ENCODE measurements at regions not wholly inside any gene's neighbourhood (a gene's known extent, or its start where the extent isn't known, plus 50 kb on each side); places are given as distances from the start of the nearest gene placed in this dataset.
A peak's percentile ranks its signal among the peaks of the same experiment; 100 is the strongest.

DNA sequence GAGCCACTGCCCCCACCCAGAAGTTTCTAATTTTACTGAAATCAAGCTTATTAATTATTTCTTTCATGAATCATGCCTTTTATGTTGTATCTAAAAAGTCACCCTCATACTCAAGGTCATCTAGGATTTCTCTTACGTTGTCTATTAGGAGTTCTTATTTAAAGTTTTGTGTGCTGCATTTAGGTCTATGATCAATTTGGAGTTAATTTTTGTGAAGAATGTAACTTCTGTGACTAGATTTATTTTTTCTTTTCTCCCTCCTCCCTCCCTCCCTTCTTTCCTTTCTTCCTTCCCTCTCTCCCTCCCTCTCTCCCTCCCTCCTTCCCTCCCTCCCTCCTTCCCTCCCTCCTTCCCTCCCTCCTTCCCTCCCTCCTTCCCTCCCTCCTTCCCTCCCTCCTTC is 317.6 kb downstream of the PLA2G4A start:
- no peak for FAIRE-seq
- TF ChIP-seq, protein P1, sequence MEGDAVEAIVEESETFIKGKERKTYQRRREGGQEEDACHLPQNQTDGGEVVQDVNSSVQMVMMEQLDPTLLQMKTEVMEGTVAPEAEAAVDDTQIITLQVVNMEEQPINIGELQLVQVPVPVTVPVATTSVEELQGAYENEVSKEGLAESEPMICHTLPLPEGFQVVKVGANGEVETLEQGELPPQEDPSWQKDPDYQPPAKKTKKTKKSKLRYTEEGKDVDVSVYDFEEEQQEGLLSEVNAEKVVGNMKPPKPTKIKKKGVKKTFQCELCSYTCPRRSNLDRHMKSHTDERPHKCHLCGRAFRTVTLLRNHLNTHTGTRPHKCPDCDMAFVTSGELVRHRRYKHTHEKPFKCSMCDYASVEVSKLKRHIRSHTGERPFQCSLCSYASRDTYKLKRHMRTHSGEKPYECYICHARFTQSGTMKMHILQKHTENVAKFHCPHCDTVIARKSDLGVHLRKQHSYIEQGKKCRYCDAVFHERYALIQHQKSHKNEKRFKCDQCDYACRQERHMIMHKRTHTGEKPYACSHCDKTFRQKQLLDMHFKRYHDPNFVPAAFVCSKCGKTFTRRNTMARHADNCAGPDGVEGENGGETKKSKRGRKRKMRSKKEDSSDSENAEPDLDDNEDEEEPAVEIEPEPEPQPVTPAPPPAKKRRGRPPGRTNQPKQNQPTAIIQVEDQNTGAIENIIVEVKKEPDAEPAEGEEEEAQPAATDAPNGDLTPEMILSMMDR (IDR thresholded peaks at IDR 0.05; ENCODE audit: insufficient read depth, missing control alignments) = no peak
- DNase-seq (ENCODE audit: insufficient read length, low spot score) = no peak

DNA sequence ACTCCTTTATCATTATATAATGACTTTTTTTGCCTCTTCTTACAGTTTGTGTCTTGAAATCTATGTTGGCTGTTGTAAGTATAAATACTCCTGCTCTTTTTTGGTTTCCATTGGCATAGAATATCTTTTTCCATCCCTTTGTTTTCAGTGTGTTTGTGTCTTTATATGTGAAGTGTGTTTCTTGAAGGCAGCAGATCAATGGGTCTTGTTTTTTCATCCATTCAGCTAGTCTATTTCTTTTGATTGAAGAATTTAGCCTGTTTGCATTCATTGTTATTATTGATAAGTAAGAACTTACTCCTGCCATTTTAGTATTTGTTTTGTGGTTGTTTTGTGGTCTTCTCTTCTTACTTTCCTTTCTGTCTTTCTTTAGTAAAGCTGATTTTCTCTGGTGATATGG is 322.8 kb downstream of the PLA2G4A start:
- FAIRE-seq (peak; percentile 80), DNase-seq (ENCODE audit: insufficient read length, low spot score) (no peak)
- TF ChIP-seq, protein P1 (IDR thresholded peaks at IDR 0.05; ENCODE audit: insufficient read depth, missing control alignments) = no peak

DNA sequence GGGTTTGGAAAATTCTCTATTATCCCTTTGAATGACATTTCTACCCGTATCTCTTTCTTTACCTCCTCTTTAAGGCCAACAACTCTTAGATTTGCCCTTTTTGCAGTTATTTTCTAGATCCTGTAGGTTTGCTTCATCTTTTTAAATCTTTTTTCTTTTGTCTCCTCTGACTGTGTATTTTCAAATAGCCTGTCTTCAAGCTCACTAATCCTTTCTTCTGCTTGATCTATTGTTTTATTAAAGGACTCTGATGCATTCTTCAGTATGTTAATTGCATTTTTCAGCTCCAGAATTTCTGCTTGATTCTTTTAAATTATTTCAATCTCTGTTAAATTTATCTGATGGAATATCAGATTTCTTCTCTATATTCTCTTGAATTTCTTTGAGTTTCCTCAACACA is 324.3 kb downstream of the PLA2G4A start:
- TF ChIP-seq, protein P1 (IDR thresholded peaks at IDR 0.05; ENCODE audit: insufficient read depth, missing control alignments) = no peak
- FAIRE-seq = no peak
- no peak for DNase-seq (ENCODE audit: insufficient read length, low spot score)

DNA sequence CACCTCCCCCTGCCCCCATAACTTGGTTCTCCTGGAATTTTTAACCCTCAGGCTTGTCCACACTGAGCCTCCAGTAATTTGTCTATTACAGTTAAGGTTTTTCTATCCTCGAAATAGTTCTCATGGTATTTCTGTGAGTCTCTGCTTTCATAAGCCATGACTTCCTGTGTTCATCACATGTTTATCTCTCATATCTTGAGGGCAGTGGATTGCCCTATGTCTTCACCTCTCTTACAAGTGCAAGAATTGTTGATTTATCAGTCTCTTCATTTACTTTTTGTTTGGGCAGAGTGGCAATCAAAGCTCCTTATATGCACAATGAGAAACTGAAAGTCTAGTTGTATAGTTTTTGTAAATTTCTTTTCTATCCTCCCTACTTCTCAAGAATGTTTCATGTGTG is 328.4 kb downstream of the PLA2G4A start:
- DNase-seq (ENCODE audit: insufficient read length, low spot score) = no peak
- TF ChIP-seq, protein P1 (IDR thresholded peaks at IDR 0.05; ENCODE audit: insufficient read depth, missing control alignments) = no peak
- FAIRE-seq = peak; percentile 73

DNA sequence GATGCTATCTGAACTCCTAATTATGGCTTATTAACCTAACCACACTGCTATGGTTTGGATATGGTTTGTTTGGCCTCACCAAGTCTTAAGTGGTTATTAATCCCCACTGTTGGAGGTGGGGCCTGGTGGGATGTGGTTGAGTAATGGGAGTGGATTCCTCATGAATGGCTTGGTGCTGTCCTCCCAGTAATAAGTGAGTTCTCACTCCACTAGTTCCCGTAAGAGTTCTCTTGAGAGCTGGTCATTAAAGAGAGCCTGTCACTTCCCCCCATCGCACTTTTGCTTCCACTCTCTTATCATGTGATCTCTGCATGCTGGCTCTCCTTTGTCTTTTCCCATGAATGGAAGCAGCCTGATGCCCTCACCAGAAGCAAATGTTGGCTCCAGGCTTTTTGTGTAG is 328.8 kb downstream of the PLA2G4A start:
- DNase-seq (ENCODE audit: insufficient read length, low spot score) = no peak
- TF ChIP-seq, protein P1 (IDR thresholded peaks at IDR 0.05; ENCODE audit: insufficient read depth, missing control alignments) = no peak
- FAIRE-seq = no peak

DNA sequence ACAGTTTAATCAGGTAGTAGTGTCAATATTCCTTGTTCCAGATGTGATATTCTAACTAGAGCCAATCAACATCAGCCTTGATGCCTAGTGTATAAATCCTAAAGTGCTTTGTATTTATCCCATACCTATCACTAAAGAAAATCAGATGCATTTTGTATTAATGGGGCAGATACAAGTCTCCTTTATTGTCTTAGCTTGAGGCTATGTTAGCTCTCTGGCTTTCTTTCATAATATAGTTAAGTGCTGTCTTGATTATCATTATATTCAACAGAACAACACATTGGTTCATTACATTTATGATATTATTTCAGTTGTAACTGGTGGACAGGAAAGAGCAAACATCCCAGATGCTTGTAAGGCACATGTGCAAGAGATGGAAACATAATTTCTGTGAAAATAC is 338.8 kb downstream of the PLA2G4A start:
- DNase-seq (ENCODE audit: insufficient read length, low spot score) (no peak), FAIRE-seq (no peak)
- TF ChIP-seq, protein P1 (IDR thresholded peaks at IDR 0.05; ENCODE audit: insufficient read depth, missing control alignments) = no peak

DNA sequence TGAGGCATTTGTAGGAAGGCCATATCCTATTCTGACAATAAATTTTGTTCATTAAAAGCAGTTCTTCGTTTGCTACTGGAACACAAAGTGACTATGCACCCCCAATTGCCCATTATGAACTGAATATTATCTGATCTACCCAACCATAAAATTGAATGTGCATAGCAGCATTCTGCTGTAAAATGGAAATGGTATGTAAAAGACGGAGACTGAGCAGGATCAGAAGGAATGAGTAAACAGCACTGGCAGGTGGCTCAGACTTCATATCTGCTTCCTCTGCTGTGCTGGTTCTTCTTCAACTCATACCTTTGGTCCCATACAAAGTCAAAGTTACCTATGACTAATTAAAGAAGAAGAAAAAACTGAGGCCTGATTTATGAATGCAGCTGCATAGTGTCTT is 339.5 kb downstream of the PLA2G4A start:
- FAIRE-seq (peak; percentile 96), DNase-seq (ENCODE audit: insufficient read length, low spot score) (no peak)
- TF ChIP-seq, protein P1 (IDR thresholded peaks at IDR 0.05; ENCODE audit: insufficient read depth, missing control alignments) = no peak

Measured in D721Med (cell line).